ENCODE measurements at regions not wholly inside any gene's neighbourhood (a gene's known extent, or its start where the extent isn't known, plus 50 kb on each side); places are given as distances from the start of the nearest gene placed in this dataset.

- TF ChIP-seq TBP (IDR thresholded peaks at IDR 0.05; ENCODE audit: low read depth, low read length) = no peak
These were observed 670.4 kb upstream of the CDH6 start (continued) for GRCh38 chr5:30523061-30523460.

Measured in H1 (cell line).